ENCODE measurements at regions not wholly inside any gene's neighbourhood (a gene's known extent, or its start where the extent isn't known, plus 50 kb on each side); places are given as distances from the start of the nearest gene placed in this dataset.

GRCh38 chr9:36487482-36488388, 85.0 kb upstream of the MELK start:
- peaks cover 49% of the 10 kb centered on the region for H3K4me1 ChIP-seq (ENCODE audit: control insufficient read depth, insufficient read depth, low read length)
- H3K27ac ChIP-seq (ENCODE audit: low read depth, low read length) = peak overlapping the region; percentile 90
- no peaks in the 10 kb centered on the region for H3K27me3 ChIP-seq (ENCODE audit: control insufficient read depth, insufficient read depth, low read length)
- H3K4me3 ChIP-seq (ENCODE audit: low read depth, low read length) = peak overlapping the region; percentile 75
- peak overlapping the region; percentile 57 for H3K9ac ChIP-seq (ENCODE audit: low read depth, low read length)
- H3K9me3 ChIP-seq (ENCODE audit: control insufficient read depth, insufficient read depth, low read length) = no peaks in the 10 kb centered on the region
- 0 out of 2 replicates have a peak, but pooled peaks cover under 1% of the 10 kb centered on the region for H3K36me3 ChIP-seq (ENCODE audit: control insufficient read depth, insufficient read depth, low read length)

GRCh38 chr9:36486933-36487481, 85.7 kb upstream of the MELK start:
- Histone ChIP-seq H3K9me3 (ENCODE audit: control insufficient read depth, insufficient read depth, low read length) (no peaks in the 10 kb centered on the region), H3K9ac (ENCODE audit: low read depth, low read length) (peak overlapping the region; percentile 64), H3K27me3 (ENCODE audit: control insufficient read depth, insufficient read depth, low read length) (no peaks in the 10 kb centered on the region), H3K4me3 (ENCODE audit: low read depth, low read length) (peak overlapping the region; percentile 75), H3K27ac (ENCODE audit: low read depth, low read length) (peak overlapping the region; percentile 90), H3K4me1 (ENCODE audit: control insufficient read depth, insufficient read depth, low read length) (peaks cover 49% of the 10 kb centered on the region), H3K36me3 (ENCODE audit: control insufficient read depth, insufficient read depth, low read length) (0 out of 2 replicates have a peak, but pooled peaks cover 2% of the 10 kb centered on the region)

- no peaks in the 10 kb centered on the region for H3K27me3 ChIP-seq (ENCODE audit: control insufficient read depth, insufficient read depth, low read length)
- peaks cover 54% of the 10 kb centered on the region for H3K4me1 ChIP-seq (ENCODE audit: control insufficient read depth, insufficient read depth, low read length)
- no peaks in the 10 kb centered on the region for H3K9me3 ChIP-seq (ENCODE audit: control insufficient read depth, insufficient read depth, low read length)
- peak overlapping the region; percentile 75 for H3K4me3 ChIP-seq (ENCODE audit: low read depth, low read length)
- peak overlapping the region; percentile 90 for H3K27ac ChIP-seq (ENCODE audit: low read depth, low read length)
- 0 out of 2 replicates have a peak, but pooled peaks cover 2% of the 10 kb centered on the region for H3K36me3 ChIP-seq (ENCODE audit: control insufficient read depth, insufficient read depth, low read length)
- peak overlapping the region; percentile 64 for H3K9ac ChIP-seq (ENCODE audit: low read depth, low read length)
Observed at GRCh38 chr9:36486329-36486932, 86.3 kb upstream of the MELK start.

GRCh38 chr9:36485647-36486328, 85.7 kb upstream of the RNF38 start:
- Histone ChIP-seq H3K4me3 (ENCODE audit: low read depth, low read length) (peak overlapping the region; percentile 75), H3K27ac (ENCODE audit: low read depth, low read length) (peak overlapping the region; percentile 90), H3K36me3 (ENCODE audit: control insufficient read depth, insufficient read depth, low read length) (0 out of 2 replicates have a peak, but pooled peaks cover 2% of the 10 kb centered on the region), H3K9ac (ENCODE audit: low read depth, low read length) (peak overlapping the region; percentile 64), H3K4me1 (ENCODE audit: control insufficient read depth, insufficient read depth, low read length) (peaks cover 55% of the 10 kb centered on the region), H3K27me3 (ENCODE audit: control insufficient read depth, insufficient read depth, low read length) (no peaks in the 10 kb centered on the region), H3K9me3 (ENCODE audit: control insufficient read depth, insufficient read depth, low read length) (no peaks in the 10 kb centered on the region)

DNA sequence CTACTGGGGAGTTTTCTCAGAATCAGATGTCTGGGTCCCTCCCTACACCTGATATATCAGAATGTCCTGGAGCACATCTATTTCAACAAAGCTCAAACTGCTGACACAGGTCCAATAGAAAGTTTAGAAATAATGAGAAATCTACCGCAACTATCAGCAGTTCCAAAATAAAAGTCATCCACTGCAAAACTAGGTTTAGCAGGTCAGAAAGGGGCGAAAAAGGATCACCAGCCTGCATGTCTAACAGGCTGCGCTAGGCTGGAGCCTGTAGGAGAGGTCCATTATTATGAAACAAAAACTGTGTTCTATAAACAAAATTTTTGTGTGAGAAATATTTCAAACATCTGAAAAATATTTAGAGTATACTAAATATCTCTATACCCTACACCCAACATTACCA, 84.1 kb upstream of the RNF38 start:
- H3K4me3 ChIP-seq (ENCODE audit: low read depth, low read length) = no peak overlapping the region
- no peak overlapping the region for H3K27ac ChIP-seq (ENCODE audit: low read depth, low read length)
- H3K9me3 ChIP-seq (ENCODE audit: control insufficient read depth, insufficient read depth, low read length) = no peaks in the 10 kb centered on the region
- H3K36me3 ChIP-seq (ENCODE audit: control insufficient read depth, insufficient read depth, low read length) = 0 out of 2 replicates have a peak, but pooled peaks cover 2% of the 10 kb centered on the region
- peaks cover 44% of the 10 kb centered on the region for H3K4me1 ChIP-seq (ENCODE audit: control insufficient read depth, insufficient read depth, low read length)
- no peaks in the 10 kb centered on the region for H3K27me3 ChIP-seq (ENCODE audit: control insufficient read depth, insufficient read depth, low read length)
- no peak overlapping the region for H3K9ac ChIP-seq (ENCODE audit: low read depth, low read length)

GRCh38 chr9:36479101-36479500, 79.0 kb upstream of the RNF38 start:
- no peaks in the 10 kb centered on the region for H3K9me3 ChIP-seq (ENCODE audit: control insufficient read depth, insufficient read depth, low read length)
- no peaks in the 10 kb centered on the region for H3K27me3 ChIP-seq (ENCODE audit: control insufficient read depth, insufficient read depth, low read length)
- H3K4me3 ChIP-seq (ENCODE audit: low read depth, low read length) = no peak overlapping the region
- H3K27ac ChIP-seq (ENCODE audit: low read depth, low read length) = no peak overlapping the region
- 0 out of 2 replicates have a peak, but pooled peaks cover 5% of the 10 kb centered on the region for H3K36me3 ChIP-seq (ENCODE audit: control insufficient read depth, insufficient read depth, low read length)
- H3K9ac ChIP-seq (ENCODE audit: low read depth, low read length) = no peak overlapping the region
- peaks cover 23% of the 10 kb centered on the region for H3K4me1 ChIP-seq (ENCODE audit: control insufficient read depth, insufficient read depth, low read length)

- Histone ChIP-seq H3K9ac (ENCODE audit: low read depth, low read length) (no peak overlapping the region), H3K36me3 (ENCODE audit: control insufficient read depth, insufficient read depth, low read length) (peaks cover 9% of the 10 kb centered on the region), H3K9me3 (ENCODE audit: control insufficient read depth, insufficient read depth, low read length) (no peaks in the 10 kb centered on the region), H3K27ac (ENCODE audit: low read depth, low read length) (no peak overlapping the region), H3K4me1 (ENCODE audit: control insufficient read depth, insufficient read depth, low read length) (no peaks in the 10 kb centered on the region), H3K27me3 (ENCODE audit: control insufficient read depth, insufficient read depth, low read length) (no peaks in the 10 kb centered on the region), H3K4me3 (ENCODE audit: low read depth, low read length) (no peak overlapping the region)
Observed at GRCh38 chr9:36471359-36471758, 71.3 kb upstream of the RNF38 start.

- Histone ChIP-seq H3K9ac (ENCODE audit: low read depth, low read length) (no peak overlapping the region), H3K27ac (ENCODE audit: low read depth, low read length) (no peak overlapping the region), H3K4me3 (ENCODE audit: low read depth, low read length) (no peak overlapping the region)
Observed at GRCh38 chr9:36470643-36471290, 70.7 kb upstream of the RNF38 start.

DNA sequence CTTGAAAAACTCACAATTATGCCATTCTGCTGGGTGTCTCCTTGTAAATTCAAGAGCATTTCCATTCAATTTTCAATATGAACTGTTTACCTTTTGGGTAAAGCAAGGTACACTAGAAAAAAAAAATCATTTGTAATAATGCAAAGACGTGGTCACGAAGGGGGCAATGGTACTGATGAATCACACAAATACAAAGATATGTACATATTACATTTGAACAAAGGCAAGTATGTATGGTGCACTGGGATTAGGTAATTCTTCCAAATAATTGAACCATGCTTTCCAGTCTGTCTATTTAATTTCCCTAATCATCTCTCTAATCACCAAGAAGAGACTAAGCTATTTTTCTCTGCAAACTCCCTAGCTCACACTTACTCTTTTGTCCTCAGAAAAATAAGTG, 63.4 kb upstream of the RNF38 start:
- Histone ChIP-seq H3K4me3 (ENCODE audit: low read depth, low read length) (no peak overlapping the region), H3K9ac (ENCODE audit: low read depth, low read length) (no peak overlapping the region), H3K36me3 (ENCODE audit: control insufficient read depth, insufficient read depth, low read length) (peaks cover 14% of the 10 kb centered on the region), H3K9me3 (ENCODE audit: control insufficient read depth, insufficient read depth, low read length) (no peaks in the 10 kb centered on the region), H3K4me1 (ENCODE audit: control insufficient read depth, insufficient read depth, low read length) (peaks cover 11% of the 10 kb centered on the region; the same call in 1 of the 2 replicates), H3K27ac (ENCODE audit: low read depth, low read length) (no peak overlapping the region), H3K27me3 (ENCODE audit: control insufficient read depth, insufficient read depth, low read length) (no peaks in the 10 kb centered on the region)

More at GRCh38 chr9:36470643-36471290, 70.7 kb upstream of the RNF38 start:
- Histone ChIP-seq H3K27me3 (ENCODE audit: control insufficient read depth, insufficient read depth, low read length) (no peaks in the 10 kb centered on the region), H3K9me3 (ENCODE audit: control insufficient read depth, insufficient read depth, low read length) (no peaks in the 10 kb centered on the region), H3K36me3 (ENCODE audit: control insufficient read depth, insufficient read depth, low read length) (peaks cover 9% of the 10 kb centered on the region), H3K4me1 (ENCODE audit: control insufficient read depth, insufficient read depth, low read length) (no peaks in the 10 kb centered on the region)

- H3K4me3 ChIP-seq (ENCODE audit: low read depth, low read length) = no peak overlapping the region
- H3K9me3 ChIP-seq (ENCODE audit: control insufficient read depth, insufficient read depth, low read length) = no peaks in the 10 kb centered on the region
- no peaks in the 10 kb centered on the region for H3K27me3 ChIP-seq (ENCODE audit: control insufficient read depth, insufficient read depth, low read length)
- no peak overlapping the region for H3K9ac ChIP-seq (ENCODE audit: low read depth, low read length)
- peaks cover 20% of the 10 kb centered on the region for H3K36me3 ChIP-seq (ENCODE audit: control insufficient read depth, insufficient read depth, low read length)
- H3K4me1 ChIP-seq (ENCODE audit: control insufficient read depth, insufficient read depth, low read length) = peaks cover 11% of the 10 kb centered on the region; the same call in 1 of the 2 replicates
- H3K27ac ChIP-seq (ENCODE audit: low read depth, low read length) = no peak overlapping the region
Observed at GRCh38 chr9:36462245-36462644, 62.2 kb upstream of the RNF38 start.

Data from HUES48 (cell line).